H9 (cell line): ENCODE measurements at regions not wholly inside any gene's neighbourhood (a gene's known extent, or its start where the extent isn't known, plus 50 kb on each side); places are given as distances from the start of the nearest gene placed in this dataset.

Experiments used
- DNase-seq: peaks from one replicate; pipeline ENCODE4 v3.0.0-alpha.2; 2017
- H2AFZ ChIP-seq: one replicate; pipeline ENCODE4 v1.6.1; 2013; ENCODE audit warnings: mild to moderate bottlenecking, low read length, control low read depth, moderate library complexity
- H2AK5ac ChIP-seq: 2 replicates; pipeline ENCODE4 v1.6.1; 2013; ENCODE audit warnings: low read length, control low read depth, mixed read lengths; ENCODE audit not compliant: insufficient read length
- H2BK120ac ChIP-seq: one replicate; pipeline ENCODE4 v1.6.1; 2013; ENCODE audit warnings: low read depth, mild to moderate bottlenecking, low read length, control low read depth, inconsistent platforms; ENCODE audit not compliant: poor library complexity, severe bottlenecking
- H2BK12ac ChIP-seq: 2 replicates; pipeline ENCODE4 v1.6.1; 2013; ENCODE audit warnings: low read length, control low read depth, mixed read lengths, low read depth; ENCODE audit not compliant: insufficient read length
- H2BK15ac ChIP-seq: 2 replicates; pipeline ENCODE4 v1.6.1; 2013; ENCODE audit warnings: low read depth, low read length, control low read depth
- H2BK20ac ChIP-seq: one replicate; pipeline ENCODE4 v1.6.1; 2013; ENCODE audit warnings: low read depth, mild to moderate bottlenecking, low read length, control low read depth, inconsistent platforms; ENCODE audit not compliant: poor library complexity, severe bottlenecking
- H2BK5ac ChIP-seq: 2 replicates; pipeline ENCODE4 v1.6.1; 2013; ENCODE audit warnings: low read length, control low read depth, mixed read lengths; ENCODE audit not compliant: insufficient read length
- H3K14ac ChIP-seq: 2 replicates; pipeline ENCODE4 v1.6.1; 2013; ENCODE audit warnings: low read length, control low read depth; ENCODE audit not compliant: insufficient read depth
- H3K18ac ChIP-seq: 2 replicates; pipeline ENCODE4 v1.6.1; 2013; ENCODE audit warnings: low read depth, mild to moderate bottlenecking, mixed read lengths, low read length, control low read depth; ENCODE audit not compliant: insufficient read length
- H3K23ac ChIP-seq: 2 replicates; pipeline ENCODE4 v1.6.1; 2013; ENCODE audit warnings: low read length, control low read depth, mixed read lengths, low read depth; ENCODE audit not compliant: insufficient read length
- H3K23me2 ChIP-seq: 2 replicates; pipeline ENCODE4 v1.6.1; 2013; ENCODE audit warnings: low read depth, mild to moderate bottlenecking, mixed read lengths, low read length, control low read depth; ENCODE audit not compliant: insufficient read length, poor library complexity, severe bottlenecking
- H3K27ac ChIP-seq: 2 replicates; pipeline ENCODE4 v1.5.1; 2013; ENCODE audit warnings: low read length, control low read depth, mixed read lengths, low read depth; ENCODE audit not compliant: insufficient read length
- H3K27me3 ChIP-seq: 2 replicates; pipeline ENCODE4 v1.6.1; 2013; ENCODE audit warnings: low read length, control low read depth, inconsistent platforms; ENCODE audit not compliant: insufficient read depth
- H3K4ac ChIP-seq: 2 replicates; pipeline ENCODE4 v1.6.1; 2013; ENCODE audit warnings: low read depth, mild to moderate bottlenecking, control low read depth, inconsistent platforms, low read length, moderate library complexity
- H3K4me1 ChIP-seq: 2 replicates; pipeline ENCODE4 v1.6.1; 2013; ENCODE audit warnings: low read length, control low read depth, inconsistent platforms; ENCODE audit not compliant: insufficient read depth
- H3K4me2 ChIP-seq: 2 replicates; pipeline ENCODE4 v1.6.1; 2013; ENCODE audit warnings: low read length, control low read depth, mixed read lengths; ENCODE audit not compliant: insufficient read length, insufficient read depth
- H3K56ac ChIP-seq: 2 replicates; pipeline ENCODE4 v1.6.1; 2013; ENCODE audit warnings: low read depth, mild to moderate bottlenecking, mixed read lengths, low read length, control low read depth; ENCODE audit not compliant: insufficient read length
- H3K79me1 ChIP-seq: 2 replicates; pipeline ENCODE4 v1.6.1; 2013; ENCODE audit warnings: low read depth, mild to moderate bottlenecking, moderate library complexity, low read length, control low read depth, inconsistent platforms; ENCODE audit not compliant: insufficient read depth, poor library complexity, severe bottlenecking
- H3K79me2 ChIP-seq: 2 replicates; pipeline ENCODE4 v1.6.1; 2013; ENCODE audit warnings: low read length, control low read depth, inconsistent platforms; ENCODE audit not compliant: insufficient read depth
- H3K9ac ChIP-seq: 2 replicates; pipeline ENCODE4 v1.6.1; 2013; ENCODE audit warnings: low read length, control low read depth, mixed read lengths; ENCODE audit not compliant: insufficient read length; ENCODE audit errors: extremely low read depth
- H3K9me3 ChIP-seq: one replicate; pipeline ENCODE4 v1.6.1; 2013; ENCODE audit warnings: low read depth, low read length, inconsistent platforms; ENCODE audit not compliant: control insufficient read depth
- H3T11ph ChIP-seq: one replicate; pipeline ENCODE4 v1.6.1; 2013; ENCODE audit warnings: mild to moderate bottlenecking, low read length, control low read depth, inconsistent platforms
- H4K20me1 ChIP-seq: one replicate; pipeline ENCODE4 v1.6.1; 2013; ENCODE audit not compliant: control insufficient read depth, insufficient read length, insufficient read depth
- H4K5ac ChIP-seq: 2 replicates; pipeline ENCODE4 v1.6.1; 2013; ENCODE audit warnings: low read depth, mild to moderate bottlenecking, mixed read lengths, low read length, control low read depth; ENCODE audit not compliant: insufficient read length
- H4K8ac ChIP-seq: replicated peaks from 2 replicates; pipeline ENCODE4 v1.6.1; 2013; ENCODE audit warnings: low read length, control low read depth, mixed read lengths, low read depth; ENCODE audit not compliant: insufficient read length
- H4K91ac ChIP-seq: 2 replicates; pipeline ENCODE4 v1.6.1; 2013; ENCODE audit warnings: low read depth, mild to moderate bottlenecking, moderate library complexity, mixed read lengths, low read length, control low read depth; ENCODE audit not compliant: insufficient read length
- H3K27ac Mint-ChIP-seq, 3 experiments: 2 replicates in 2 of 3; 3 replicates in 1 of 3; pipeline ENCODE4 v1.8.0; 2020 to 2021; ENCODE audit warnings: mixed read lengths in 3 of 3, mild to moderate bottlenecking in 1 of 3, moderate library complexity in 1 of 3
- H3K27me3 Mint-ChIP-seq: 2 replicates; pipeline ENCODE4 v1.8.0; 2021; ENCODE audit warnings: low read depth, mild to moderate bottlenecking, moderate library complexity, mixed read lengths
- H3K36me3 Mint-ChIP-seq, 3 experiments: 2 replicates in 2 of 3; 3 replicates in 1 of 3; pipeline ENCODE4 v1.8.0; 2020 to 2021; ENCODE audit warnings: low read depth in 3 of 3, mixed read lengths in 3 of 3; ENCODE audit not compliant: insufficient read depth in 1 of 3
- H3K4me1 Mint-ChIP-seq, 2 experiments: 2 replicates each; pipeline ENCODE4 v1.8.0; 2020; ENCODE audit warnings: mixed read lengths in 2 of 2
- H3K4me3 Mint-ChIP-seq, 2 experiments: 2 replicates in 1 of 2; 3 replicates in 1 of 2; pipeline ENCODE4 v1.8.0; 2020 to 2021; ENCODE audit warnings: mild to moderate bottlenecking in 2 of 2, mixed read lengths in 2 of 2, moderate library complexity in 1 of 2
- H3K9me3 Mint-ChIP-seq, 2 experiments: 2 replicates in 1 of 2; 3 replicates in 1 of 2; pipeline ENCODE4 v1.8.0; 2020; ENCODE audit warnings: mild to moderate bottlenecking in 2 of 2, mixed read lengths in 2 of 2, moderate library complexity in 1 of 2
- WGBS: extraction: QIAGEN DNeasy Blood & Tissue Kit; methylation state at CpG from one replicate; pipeline ENCODE4 v1.1.7; 2013; ENCODE audit warnings: missing lambda C conversion rate, low lambda C conversion rate, mixed read lengths; ENCODE audit not compliant: insufficient read length; ENCODE audit errors: extremely low coverage; 5-methylcytosine and 5-hydroxymethylcytosine counted together
- TF ChIP-seq, protein P1 (sequence below): fragments of 200-600 bp; sonication (generic); conservative IDR thresholded peaks from 3 replicates; pipeline ENCODE4 v1.8.0; 2021; ENCODE audit warnings: antibody characterized with exemption, mild to moderate bottlenecking

DNA sequence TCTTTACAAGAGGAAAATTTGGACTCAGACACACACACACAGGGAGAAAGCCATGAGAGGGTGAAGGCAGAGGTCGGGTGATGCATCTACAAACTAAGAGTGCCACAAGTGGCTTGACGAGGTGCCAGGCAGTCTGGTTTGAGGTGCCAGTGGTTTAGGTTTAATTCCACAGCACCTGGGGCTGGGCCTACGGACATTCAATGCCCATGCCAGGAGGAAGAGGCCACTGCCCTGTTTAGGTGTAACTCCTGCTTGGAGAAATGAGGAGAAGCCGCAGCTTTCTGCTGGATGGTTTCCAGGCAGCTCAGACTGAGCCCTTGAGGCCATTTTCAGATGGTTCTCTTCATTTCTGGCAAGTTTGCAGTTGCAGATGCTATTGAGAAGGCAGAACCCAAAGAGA lies 83.6 kb downstream of the HTR5A start:
- no peak overlapping the region for H3K14ac ChIP-seq
- H3K23ac ChIP-seq, result no peak overlapping the region
- H3K4me1 ChIP-seq, result no peaks in the 10 kb centered on the region
- H4K91ac ChIP-seq, result no peak overlapping the region
- no peak overlapping the region for H4K5ac ChIP-seq
- no peak overlapping the region for H2BK15ac ChIP-seq
- H3K79me2 ChIP-seq, result no peaks in the 10 kb centered on the region
- H3K9me3 ChIP-seq, result no peaks in the 10 kb centered on the region
- no peak overlapping the region for H3K27ac Mint-ChIP-seq
- no peak overlapping the region for H2AFZ ChIP-seq
- no peak overlapping the region for H2BK5ac ChIP-seq
- no peak overlapping the region for H3T11ph ChIP-seq
- H2BK120ac ChIP-seq, result no peak overlapping the region
- DNase-seq, result no peak
- H3K27me3 Mint-ChIP-seq, result peaks cover 5% of the 10 kb centered on the region; the same call in 1 of the 2 replicates
- H3K79me1 ChIP-seq, result no peaks in the 10 kb centered on the region
- no peak overlapping the region for H4K8ac ChIP-seq
- no peak overlapping the region for H3K18ac ChIP-seq
- H3K4ac ChIP-seq, result no peak overlapping the region
- peaks cover 0 to 6% of the 10 kb centered on the region in 2 experiments; a peak in 2 of 4 replicates for H3K4me1 Mint-ChIP-seq
- no peak overlapping the region for H3K9ac ChIP-seq
- no peak overlapping the region for H3K4me2 ChIP-seq
- no peak overlapping the region for H2AK5ac ChIP-seq
- no peaks in the 10 kb centered on the region for H4K20me1 ChIP-seq
- H3K9me3 Mint-ChIP-seq, result peaks cover 34 to 45% of the 10 kb centered on the region in 2 experiments
- H3K36me3 Mint-ChIP-seq, result peaks cover 0 to 23% (median 7%) of the 10 kb centered on the region in 3 experiments; a peak in 6 of 7 replicates
- H3K56ac ChIP-seq, result no peak overlapping the region
- TF ChIP-seq, protein P1, sequence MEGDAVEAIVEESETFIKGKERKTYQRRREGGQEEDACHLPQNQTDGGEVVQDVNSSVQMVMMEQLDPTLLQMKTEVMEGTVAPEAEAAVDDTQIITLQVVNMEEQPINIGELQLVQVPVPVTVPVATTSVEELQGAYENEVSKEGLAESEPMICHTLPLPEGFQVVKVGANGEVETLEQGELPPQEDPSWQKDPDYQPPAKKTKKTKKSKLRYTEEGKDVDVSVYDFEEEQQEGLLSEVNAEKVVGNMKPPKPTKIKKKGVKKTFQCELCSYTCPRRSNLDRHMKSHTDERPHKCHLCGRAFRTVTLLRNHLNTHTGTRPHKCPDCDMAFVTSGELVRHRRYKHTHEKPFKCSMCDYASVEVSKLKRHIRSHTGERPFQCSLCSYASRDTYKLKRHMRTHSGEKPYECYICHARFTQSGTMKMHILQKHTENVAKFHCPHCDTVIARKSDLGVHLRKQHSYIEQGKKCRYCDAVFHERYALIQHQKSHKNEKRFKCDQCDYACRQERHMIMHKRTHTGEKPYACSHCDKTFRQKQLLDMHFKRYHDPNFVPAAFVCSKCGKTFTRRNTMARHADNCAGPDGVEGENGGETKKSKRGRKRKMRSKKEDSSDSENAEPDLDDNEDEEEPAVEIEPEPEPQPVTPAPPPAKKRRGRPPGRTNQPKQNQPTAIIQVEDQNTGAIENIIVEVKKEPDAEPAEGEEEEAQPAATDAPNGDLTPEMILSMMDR, result no peak
- H3K27me3 ChIP-seq, result no peaks in the 10 kb centered on the region
- H3K27ac ChIP-seq, result no peak overlapping the region
- H3K23me2 ChIP-seq, result no peaks in the 10 kb centered on the region
- no CpG with 5 or more reads among the region's 4 CpGs for WGBS
- H3K4me3 Mint-ChIP-seq, result no peak overlapping the region
- no peak overlapping the region for H2BK12ac ChIP-seq
- H2BK20ac ChIP-seq, result no peak overlapping the region
